H9 (cell line): ENCODE measurements at regions not wholly inside any gene's neighbourhood (a gene's known extent, or its start where the extent isn't known, plus 50 kb on each side); places are given as distances from the start of the nearest gene placed in this dataset.

Source experiments
- DNase-seq: peaks from one replicate; pipeline ENCODE4 v3.0.0-alpha.2; 2017
- H2AFZ ChIP-seq: one replicate; pipeline ENCODE4 v1.6.1; 2013; ENCODE audit warnings: mild to moderate bottlenecking, low read length, control low read depth, moderate library complexity
- H2AK5ac ChIP-seq: 2 replicates; pipeline ENCODE4 v1.6.1; 2013; ENCODE audit warnings: low read length, control low read depth, mixed read lengths; ENCODE audit not compliant: insufficient read length
- H2BK120ac ChIP-seq: one replicate; pipeline ENCODE4 v1.6.1; 2013; ENCODE audit warnings: low read depth, mild to moderate bottlenecking, low read length, control low read depth, inconsistent platforms; ENCODE audit not compliant: poor library complexity, severe bottlenecking
- H2BK12ac ChIP-seq: 2 replicates; pipeline ENCODE4 v1.6.1; 2013; ENCODE audit warnings: low read length, control low read depth, mixed read lengths, low read depth; ENCODE audit not compliant: insufficient read length
- H2BK15ac ChIP-seq: 2 replicates; pipeline ENCODE4 v1.6.1; 2013; ENCODE audit warnings: low read depth, low read length, control low read depth
- H2BK20ac ChIP-seq: one replicate; pipeline ENCODE4 v1.6.1; 2013; ENCODE audit warnings: low read depth, mild to moderate bottlenecking, low read length, control low read depth, inconsistent platforms; ENCODE audit not compliant: poor library complexity, severe bottlenecking
- H2BK5ac ChIP-seq: 2 replicates; pipeline ENCODE4 v1.6.1; 2013; ENCODE audit warnings: low read length, control low read depth, mixed read lengths; ENCODE audit not compliant: insufficient read length
- H3K14ac ChIP-seq: 2 replicates; pipeline ENCODE4 v1.6.1; 2013; ENCODE audit warnings: low read length, control low read depth; ENCODE audit not compliant: insufficient read depth
- H3K18ac ChIP-seq: 2 replicates; pipeline ENCODE4 v1.6.1; 2013; ENCODE audit warnings: low read depth, mild to moderate bottlenecking, mixed read lengths, low read length, control low read depth; ENCODE audit not compliant: insufficient read length
- H3K23ac ChIP-seq: 2 replicates; pipeline ENCODE4 v1.6.1; 2013; ENCODE audit warnings: low read length, control low read depth, mixed read lengths, low read depth; ENCODE audit not compliant: insufficient read length
- H3K23me2 ChIP-seq: 2 replicates; pipeline ENCODE4 v1.6.1; 2013; ENCODE audit warnings: low read depth, mild to moderate bottlenecking, mixed read lengths, low read length, control low read depth; ENCODE audit not compliant: insufficient read length, poor library complexity, severe bottlenecking
- H3K27ac ChIP-seq: 2 replicates; pipeline ENCODE4 v1.5.1; 2013; ENCODE audit warnings: low read length, control low read depth, mixed read lengths, low read depth; ENCODE audit not compliant: insufficient read length
- H3K27me3 ChIP-seq: 2 replicates; pipeline ENCODE4 v1.6.1; 2013; ENCODE audit warnings: low read length, control low read depth, inconsistent platforms; ENCODE audit not compliant: insufficient read depth
- H3K4ac ChIP-seq: 2 replicates; pipeline ENCODE4 v1.6.1; 2013; ENCODE audit warnings: low read depth, mild to moderate bottlenecking, control low read depth, inconsistent platforms, low read length, moderate library complexity
- H3K4me1 ChIP-seq: 2 replicates; pipeline ENCODE4 v1.6.1; 2013; ENCODE audit warnings: low read length, control low read depth, inconsistent platforms; ENCODE audit not compliant: insufficient read depth
- H3K4me2 ChIP-seq: 2 replicates; pipeline ENCODE4 v1.6.1; 2013; ENCODE audit warnings: low read length, control low read depth, mixed read lengths; ENCODE audit not compliant: insufficient read length, insufficient read depth
- H3K56ac ChIP-seq: 2 replicates; pipeline ENCODE4 v1.6.1; 2013; ENCODE audit warnings: low read depth, mild to moderate bottlenecking, mixed read lengths, low read length, control low read depth; ENCODE audit not compliant: insufficient read length
- H3K79me1 ChIP-seq: 2 replicates; pipeline ENCODE4 v1.6.1; 2013; ENCODE audit warnings: low read depth, mild to moderate bottlenecking, moderate library complexity, low read length, control low read depth, inconsistent platforms; ENCODE audit not compliant: insufficient read depth, poor library complexity, severe bottlenecking
- H3K79me2 ChIP-seq: 2 replicates; pipeline ENCODE4 v1.6.1; 2013; ENCODE audit warnings: low read length, control low read depth, inconsistent platforms; ENCODE audit not compliant: insufficient read depth
- H3K9ac ChIP-seq: 2 replicates; pipeline ENCODE4 v1.6.1; 2013; ENCODE audit warnings: low read length, control low read depth, mixed read lengths; ENCODE audit not compliant: insufficient read length; ENCODE audit errors: extremely low read depth
- H3K9me3 ChIP-seq: one replicate; pipeline ENCODE4 v1.6.1; 2013; ENCODE audit warnings: low read depth, low read length, inconsistent platforms; ENCODE audit not compliant: control insufficient read depth
- H3T11ph ChIP-seq: one replicate; pipeline ENCODE4 v1.6.1; 2013; ENCODE audit warnings: mild to moderate bottlenecking, low read length, control low read depth, inconsistent platforms
- H4K20me1 ChIP-seq: one replicate; pipeline ENCODE4 v1.6.1; 2013; ENCODE audit not compliant: control insufficient read depth, insufficient read length, insufficient read depth
- H4K5ac ChIP-seq: 2 replicates; pipeline ENCODE4 v1.6.1; 2013; ENCODE audit warnings: low read depth, mild to moderate bottlenecking, mixed read lengths, low read length, control low read depth; ENCODE audit not compliant: insufficient read length
- H4K8ac ChIP-seq: replicated peaks from 2 replicates; pipeline ENCODE4 v1.6.1; 2013; ENCODE audit warnings: low read length, control low read depth, mixed read lengths, low read depth; ENCODE audit not compliant: insufficient read length
- H4K91ac ChIP-seq: 2 replicates; pipeline ENCODE4 v1.6.1; 2013; ENCODE audit warnings: low read depth, mild to moderate bottlenecking, moderate library complexity, mixed read lengths, low read length, control low read depth; ENCODE audit not compliant: insufficient read length
- H3K27ac Mint-ChIP-seq, 3 experiments: 2 replicates in 2 of 3; 3 replicates in 1 of 3; pipeline ENCODE4 v1.8.0; 2020 to 2021; ENCODE audit warnings: mixed read lengths in 3 of 3, mild to moderate bottlenecking in 1 of 3, moderate library complexity in 1 of 3
- H3K27me3 Mint-ChIP-seq: 2 replicates; pipeline ENCODE4 v1.8.0; 2021; ENCODE audit warnings: low read depth, mild to moderate bottlenecking, moderate library complexity, mixed read lengths
- H3K36me3 Mint-ChIP-seq, 3 experiments: 2 replicates in 2 of 3; 3 replicates in 1 of 3; pipeline ENCODE4 v1.8.0; 2020 to 2021; ENCODE audit warnings: low read depth in 3 of 3, mixed read lengths in 3 of 3; ENCODE audit not compliant: insufficient read depth in 1 of 3
- H3K4me1 Mint-ChIP-seq, 2 experiments: 2 replicates each; pipeline ENCODE4 v1.8.0; 2020; ENCODE audit warnings: mixed read lengths in 2 of 2
- H3K4me3 Mint-ChIP-seq, 2 experiments: 2 replicates in 1 of 2; 3 replicates in 1 of 2; pipeline ENCODE4 v1.8.0; 2020 to 2021; ENCODE audit warnings: mild to moderate bottlenecking in 2 of 2, mixed read lengths in 2 of 2, moderate library complexity in 1 of 2
- H3K9me3 Mint-ChIP-seq, 2 experiments: 2 replicates in 1 of 2; 3 replicates in 1 of 2; pipeline ENCODE4 v1.8.0; 2020; ENCODE audit warnings: mild to moderate bottlenecking in 2 of 2, mixed read lengths in 2 of 2, moderate library complexity in 1 of 2
- whole genome bisulfite sequencing: extraction: QIAGEN DNeasy Blood & Tissue Kit; methylation state at CpG from one replicate; pipeline ENCODE4 v1.1.7; 2013; ENCODE audit warnings: missing lambda C conversion rate, low lambda C conversion rate, mixed read lengths; ENCODE audit not compliant: insufficient read length; ENCODE audit errors: extremely low coverage; 5-methylcytosine and 5-hydroxymethylcytosine counted together
- TF ChIP-seq, protein P1 (sequence below): fragments of 200-600 bp; sonication (generic); conservative IDR thresholded peaks from 3 replicates; pipeline ENCODE4 v1.8.0; 2021; ENCODE audit warnings: antibody characterized with exemption, mild to moderate bottlenecking

DNA sequence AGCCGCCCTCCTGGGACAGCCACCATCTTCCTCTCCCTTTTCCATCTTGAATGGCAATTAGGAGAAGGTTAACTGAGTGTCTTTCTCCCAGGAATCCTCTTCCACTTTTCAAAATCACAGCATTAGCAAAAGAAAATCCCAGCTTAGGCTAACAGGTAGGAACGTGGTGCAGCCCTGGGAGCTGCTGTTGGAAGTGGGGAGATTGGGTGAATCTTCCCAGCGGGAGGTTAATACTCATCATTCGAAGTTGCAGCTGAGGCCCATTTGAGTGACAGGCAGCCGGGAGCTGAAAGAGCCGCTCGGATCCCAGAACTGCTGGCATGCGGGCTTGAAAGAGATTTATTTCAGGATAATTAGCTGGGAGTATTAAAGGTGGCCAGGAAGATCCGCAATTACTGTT, 306.0 kb downstream of the BCL11A start:
- Mint-ChIP-seq H3K27me3 (peaks cover 1% of the 10 kb centered on the region), H3K4me3 (no peak overlapping the region), H3K36me3 (no peaks in the 10 kb centered on the region; a peak in 1 of 7 replicates), H3K27ac (peak overlapping the region in 1 of 3 experiments; percentile 42; a peak in 1 of 7 replicates), H3K4me1 (peaks cover 12 to 14% of the 10 kb centered on the region in 2 experiments), H3K9me3 (peaks cover 3 to 5% of the 10 kb centered on the region in 2 experiments; a peak in 3 of 5 replicates)
- H3K9me3 ChIP-seq = no peaks in the 10 kb centered on the region
- no peak overlapping the region for H2BK12ac ChIP-seq
- H3K9ac ChIP-seq = no peak overlapping the region
- H4K91ac ChIP-seq = no peak overlapping the region
- H2BK120ac ChIP-seq = no peak overlapping the region
- H2AK5ac ChIP-seq = no peak overlapping the region
- no peak overlapping the region for H3K56ac ChIP-seq
- H3K27ac ChIP-seq = no peak overlapping the region
- H2BK20ac ChIP-seq = no peak overlapping the region
- H3K79me1 ChIP-seq = no peaks in the 10 kb centered on the region
- H3T11ph ChIP-seq = no peak overlapping the region
- DNase-seq = peak; percentile 40
- H3K4me2 ChIP-seq = no peak overlapping the region
- no peak overlapping the region for H4K8ac ChIP-seq
- no peaks in the 10 kb centered on the region for H3K79me2 ChIP-seq
- no peak overlapping the region for H3K18ac ChIP-seq
- no peak overlapping the region for H3K4ac ChIP-seq
- no peak overlapping the region for H2AFZ ChIP-seq
- H4K5ac ChIP-seq = no peak overlapping the region
- H4K20me1 ChIP-seq = no peaks in the 10 kb centered on the region
- no peaks in the 10 kb centered on the region for H3K27me3 ChIP-seq
- H2BK5ac ChIP-seq = no peak overlapping the region
- no peak overlapping the region for H3K23ac ChIP-seq
- no CpG with 5 or more reads among the region's 9 CpGs for WGBS
- H3K4me1 ChIP-seq = no peaks in the 10 kb centered on the region
- no peaks in the 10 kb centered on the region for H3K23me2 ChIP-seq
- TF ChIP-seq, protein P1, sequence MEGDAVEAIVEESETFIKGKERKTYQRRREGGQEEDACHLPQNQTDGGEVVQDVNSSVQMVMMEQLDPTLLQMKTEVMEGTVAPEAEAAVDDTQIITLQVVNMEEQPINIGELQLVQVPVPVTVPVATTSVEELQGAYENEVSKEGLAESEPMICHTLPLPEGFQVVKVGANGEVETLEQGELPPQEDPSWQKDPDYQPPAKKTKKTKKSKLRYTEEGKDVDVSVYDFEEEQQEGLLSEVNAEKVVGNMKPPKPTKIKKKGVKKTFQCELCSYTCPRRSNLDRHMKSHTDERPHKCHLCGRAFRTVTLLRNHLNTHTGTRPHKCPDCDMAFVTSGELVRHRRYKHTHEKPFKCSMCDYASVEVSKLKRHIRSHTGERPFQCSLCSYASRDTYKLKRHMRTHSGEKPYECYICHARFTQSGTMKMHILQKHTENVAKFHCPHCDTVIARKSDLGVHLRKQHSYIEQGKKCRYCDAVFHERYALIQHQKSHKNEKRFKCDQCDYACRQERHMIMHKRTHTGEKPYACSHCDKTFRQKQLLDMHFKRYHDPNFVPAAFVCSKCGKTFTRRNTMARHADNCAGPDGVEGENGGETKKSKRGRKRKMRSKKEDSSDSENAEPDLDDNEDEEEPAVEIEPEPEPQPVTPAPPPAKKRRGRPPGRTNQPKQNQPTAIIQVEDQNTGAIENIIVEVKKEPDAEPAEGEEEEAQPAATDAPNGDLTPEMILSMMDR = no peak
- H3K14ac ChIP-seq = no peak overlapping the region
- no peak overlapping the region for H2BK15ac ChIP-seq
